Fibroblast of pulmonary artery (primary cell): ENCODE measurements at regions not wholly inside any gene's neighbourhood (a gene's known extent, or its start where the extent isn't known, plus 50 kb on each side); places are given as distances from the start of the nearest gene placed in this dataset.

Experiments
- DNase-seq: peaks from one replicate; pipeline ENCODE4 v3.0.0-alpha.2; 2010; ENCODE audit warnings: low read depth
- H3K4me3 ChIP-seq: replicated peaks from 2 replicates; pipeline ENCODE4 v1.5.1; 2011; ENCODE audit warnings: low read depth, mild to moderate bottlenecking, control low read depth, low read length, moderate library complexity
- CTCF ChIP-seq: IDR thresholded peaks from 2 replicates; pipeline ENCODE4 v1.5.1; 2011; ENCODE audit warnings: mild to moderate bottlenecking, control low read depth, low read length, inconsistent platforms; ENCODE audit errors: missing control alignments

- H3K4me3 ChIP-seq: no peak overlapping the region
- no peak for DNase-seq
- TF ChIP-seq CTCF: no peak
Measured at GRCh38 chr1:170284512-170284911, 138.8 kb downstream of the NTMT2 start.

GRCh38 chr1:170284951-170285350 is 139.2 kb downstream of the NTMT2 start:
- no peak for DNase-seq
- H3K4me3 ChIP-seq: no peak overlapping the region
- no peak for TF ChIP-seq CTCF

- no peak overlapping the region for H3K4me3 ChIP-seq
- no peak for DNase-seq
- TF ChIP-seq CTCF: no peak
Measured at GRCh38 chr1:170288155-170288554, 142.4 kb downstream of the NTMT2 start.

GRCh38 chr1:170290276-170290675 is 144.5 kb downstream of the NTMT2 start:
- no peak for TF ChIP-seq CTCF
- no peak for DNase-seq
- no peak overlapping the region for H3K4me3 ChIP-seq

- DNase-seq: no peak
- TF ChIP-seq CTCF: no peak
- no peak overlapping the region for H3K4me3 ChIP-seq
Measured at GRCh38 chr1:170290991-170291390, 145.2 kb downstream of the NTMT2 start.

GRCh38 chr1:170291516-170291915 is 145.8 kb downstream of the NTMT2 start:
- TF ChIP-seq CTCF: no peak
- H3K4me3 ChIP-seq: no peak overlapping the region
- no peak for DNase-seq

- no peak for TF ChIP-seq CTCF
- DNase-seq: no peak
Measured at GRCh38 chr1:170296211-170296610, 150.5 kb downstream of the NTMT2 start.

More at GRCh38 chr1:170296211-170296610, 150.5 kb downstream of the NTMT2 start:
- no peak overlapping the region for H3K4me3 ChIP-seq
